ENCODE measurements at regions not wholly inside any gene's neighbourhood (a gene's known extent, or its start where the extent isn't known, plus 50 kb on each side); places are given as distances from the start of the nearest gene placed in this dataset.

GRCh38 chr13:73516731-73517130 lies 457.9 kb downstream of the KLF5 start:
- Mint-ChIP-seq H3K36me3 (peaks cover 2% of the 10 kb centered on the region), H3K4me1 (peaks cover 59% of the 10 kb centered on the region), H3K27me3 (ENCODE audit: low read depth) (no peaks in the 10 kb centered on the region), H3K4me3 (no peak overlapping the region), H3K9me3 (peaks cover 16% of the 10 kb centered on the region), H3K27ac (no peak overlapping the region)
- DNase-seq (ENCODE audit: low spot score in 2 of 2, unreplicated experiment in 2 of 2): no peak
- TF ChIP-seq CTCF (IDR thresholded peaks at IDR 0.05; ENCODE audit: unreplicated experiment): no peak

- H3K27ac Mint-ChIP-seq: no peak overlapping the region
- peaks cover 2% of the 10 kb centered on the region for H3K36me3 Mint-ChIP-seq
- H3K4me3 Mint-ChIP-seq: no peak overlapping the region
- peaks cover 46% of the 10 kb centered on the region for H3K4me1 Mint-ChIP-seq
- TF ChIP-seq CTCF (IDR thresholded peaks at IDR 0.05; ENCODE audit: unreplicated experiment): no peak
- H3K27me3 Mint-ChIP-seq (ENCODE audit: low read depth): no peaks in the 10 kb centered on the region
- H3K9me3 Mint-ChIP-seq: peaks cover 16% of the 10 kb centered on the region
- no peak for DNase-seq (ENCODE audit: low spot score in 2 of 2, unreplicated experiment in 2 of 2)
Observed at GRCh38 chr13:73514208-73514607, 455.4 kb downstream of the KLF5 start.

GRCh38 chr13:73513751-73514150 lies 454.9 kb downstream of the KLF5 start:
- Mint-ChIP-seq H3K36me3 (peaks cover 2% of the 10 kb centered on the region), H3K4me1 (peaks cover 45% of the 10 kb centered on the region), H3K4me3 (no peak overlapping the region), H3K27ac (peak overlapping the region; percentile 43), H3K9me3 (peaks cover 16% of the 10 kb centered on the region), H3K27me3 (ENCODE audit: low read depth) (no peaks in the 10 kb centered on the region)
- TF ChIP-seq CTCF (IDR thresholded peaks at IDR 0.05; ENCODE audit: unreplicated experiment): no peak
- no peak for DNase-seq (ENCODE audit: low spot score in 2 of 2, unreplicated experiment in 2 of 2)

- DNase-seq (ENCODE audit: low spot score in 2 of 2, unreplicated experiment in 2 of 2): no peak
- no peaks in the 10 kb centered on the region for H3K36me3 Mint-ChIP-seq
- no peaks in the 10 kb centered on the region for H3K9me3 Mint-ChIP-seq
- TF ChIP-seq CTCF (IDR thresholded peaks at IDR 0.05; ENCODE audit: unreplicated experiment): no peak
- H3K27ac Mint-ChIP-seq: no peak overlapping the region
- H3K4me1 Mint-ChIP-seq: peaks cover 56% of the 10 kb centered on the region
- no peaks in the 10 kb centered on the region for H3K27me3 Mint-ChIP-seq (ENCODE audit: low read depth)
- H3K4me3 Mint-ChIP-seq: no peak overlapping the region
Observed at GRCh38 chr13:73508841-73509240, 450.0 kb downstream of the KLF5 start.

GRCh38 chr13:73505376-73505890 lies 446.6 kb downstream of the KLF5 start:
- no peaks in the 10 kb centered on the region for H3K27me3 Mint-ChIP-seq (ENCODE audit: low read depth)
- H3K4me1 Mint-ChIP-seq: peaks cover 59% of the 10 kb centered on the region
- H3K36me3 Mint-ChIP-seq: no peaks in the 10 kb centered on the region
- no peaks in the 10 kb centered on the region for H3K9me3 Mint-ChIP-seq
- H3K4me3 Mint-ChIP-seq: no peak overlapping the region
- no peak for TF ChIP-seq CTCF (IDR thresholded peaks at IDR 0.05; ENCODE audit: unreplicated experiment)
- peak overlapping the region; percentile 39 for H3K27ac Mint-ChIP-seq
- DNase-seq (ENCODE audit: low spot score in 2 of 2, unreplicated experiment in 2 of 2): no peak

- Mint-ChIP-seq H3K36me3 (no peaks in the 10 kb centered on the region), H3K4me1 (peaks cover 32% of the 10 kb centered on the region), H3K27me3 (ENCODE audit: low read depth) (no peaks in the 10 kb centered on the region), H3K9me3 (no peaks in the 10 kb centered on the region), H3K4me3 (no peak overlapping the region), H3K27ac (peak overlapping the region; percentile 3)
- TF ChIP-seq CTCF (IDR thresholded peaks at IDR 0.05; ENCODE audit: unreplicated experiment): no peak
- DNase-seq (ENCODE audit: low spot score in 2 of 2, unreplicated experiment in 2 of 2): no peak
Observed at GRCh38 chr13:73499695-73500094, 440.9 kb downstream of the KLF5 start.

Data from mesothelial cell of epicardium (in vitro differentiated cells).